GM04504 (cell line): ENCODE measurements at regions not wholly inside any gene's neighbourhood (a gene's known extent, or its start where the extent isn't known, plus 50 kb on each side); places are given as distances from the start of the nearest gene placed in this dataset.

Experiments used
- DNase-seq: peaks from one replicate; pipeline ENCODE4 v3.0.0-alpha.2; 2012; ENCODE audit warnings: low read depth

DNA sequence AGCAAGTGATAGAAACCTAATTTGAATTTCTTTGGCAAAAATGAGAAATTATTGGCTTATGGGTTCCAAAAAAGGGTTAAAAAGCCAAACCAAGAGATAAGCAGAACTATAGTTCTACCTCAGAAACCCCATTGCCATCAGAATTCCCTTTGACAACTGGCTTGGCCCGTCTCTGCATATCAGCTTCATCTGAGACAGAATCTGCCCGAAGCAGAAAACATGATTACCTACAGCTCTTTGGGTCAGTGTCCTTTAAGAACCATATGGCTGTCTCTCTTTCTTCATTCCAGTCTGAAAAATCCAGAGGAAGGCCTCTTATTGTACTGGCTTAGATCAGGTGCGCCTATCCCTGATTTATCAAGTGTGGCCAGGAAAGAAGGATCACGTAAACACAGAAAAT lies 49.8 kb upstream of the AGPS start:
- no peak for DNase-seq
